ENCODE measurements at regions not wholly inside any gene's neighbourhood (a gene's known extent, or its start where the extent isn't known, plus 50 kb on each side); places are given as distances from the start of the nearest gene placed in this dataset.

DNA sequence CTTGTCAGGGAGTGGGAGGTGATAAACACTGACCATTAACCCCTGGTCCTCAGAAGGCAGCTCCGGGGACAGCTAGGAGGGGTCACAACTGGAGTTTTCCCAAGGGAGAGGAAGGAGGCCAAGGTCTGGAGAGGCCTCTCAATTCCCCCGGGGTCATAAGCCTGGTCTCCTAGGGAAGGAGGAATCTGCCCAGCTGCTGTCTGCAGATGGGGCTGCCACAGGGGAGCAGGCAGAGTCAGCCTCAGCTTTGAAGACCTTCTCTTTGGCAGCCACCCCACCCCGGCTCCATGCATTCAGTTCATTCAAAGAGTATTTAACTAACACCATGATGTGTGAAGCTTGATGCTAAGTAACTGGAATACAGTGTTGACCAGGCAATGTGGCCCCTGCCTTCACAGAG is 74.6 kb upstream of the HSPA9 start:
- Mint-ChIP-seq H3K4me1 (peaks cover 38% of the 10 kb centered on the region), H3K9me3 (no peaks in the 10 kb centered on the region), H3K36me3 (no peaks in the 10 kb centered on the region), H3K27ac (peak overlapping the region; percentile 15; the same call in 1 of the 2 replicates), H3K4me3 (no peak overlapping the region), H3K27me3 (ENCODE audit: low read depth) (no peaks in the 10 kb centered on the region)
- CTCF ChIA-PET = interaction anchor here (0.7 to 2.7 kb wide), 14 partner anchors 10 to 601 kb away, joined by 3 to 14 read pairs (median 4); no protein-coding TSS in a partner anchor
- POLR2A ChIA-PET = interaction anchor here (0.5 to 1.1 kb wide), 3 partner anchors 73 to 688 kb away, joined by 3 to 5 read pairs (median 4); no protein-coding TSS in a partner anchor
- TF ChIP-seq, protein P1, sequence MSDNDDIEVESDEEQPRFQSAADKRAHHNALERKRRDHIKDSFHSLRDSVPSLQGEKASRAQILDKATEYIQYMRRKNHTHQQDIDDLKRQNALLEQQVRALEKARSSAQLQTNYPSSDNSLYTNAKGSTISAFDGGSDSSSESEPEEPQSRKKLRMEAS (CRISPR knock-in tag; IDR thresholded peaks at IDR 0.05) = no peak
- TF ChIP-seq, protein P2, sequence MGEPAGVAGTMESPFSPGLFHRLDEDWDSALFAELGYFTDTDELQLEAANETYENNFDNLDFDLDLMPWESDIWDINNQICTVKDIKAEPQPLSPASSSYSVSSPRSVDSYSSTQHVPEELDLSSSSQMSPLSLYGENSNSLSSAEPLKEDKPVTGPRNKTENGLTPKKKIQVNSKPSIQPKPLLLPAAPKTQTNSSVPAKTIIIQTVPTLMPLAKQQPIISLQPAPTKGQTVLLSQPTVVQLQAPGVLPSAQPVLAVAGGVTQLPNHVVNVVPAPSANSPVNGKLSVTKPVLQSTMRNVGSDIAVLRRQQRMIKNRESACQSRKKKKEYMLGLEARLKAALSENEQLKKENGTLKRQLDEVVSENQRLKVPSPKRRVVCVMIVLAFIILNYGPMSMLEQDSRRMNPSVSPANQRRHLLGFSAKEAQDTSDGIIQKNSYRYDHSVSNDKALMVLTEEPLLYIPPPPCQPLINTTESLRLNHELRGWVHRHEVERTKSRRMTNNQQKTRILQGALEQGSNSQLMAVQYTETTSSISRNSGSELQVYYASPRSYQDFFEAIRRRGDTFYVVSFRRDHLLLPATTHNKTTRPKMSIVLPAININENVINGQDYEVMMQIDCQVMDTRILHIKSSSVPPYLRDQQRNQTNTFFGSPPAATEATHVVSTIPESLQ (CRISPR knock-in tag; IDR thresholded peaks at IDR 0.05) = no peak
- TF ChIP-seq ZNF423 (CRISPR knock-in tag; IDR thresholded peaks at IDR 0.05) (no peak), SMAD4 (CRISPR knock-in tag; IDR thresholded peaks at IDR 0.05) (no peak), ZNF219 (CRISPR knock-in tag; IDR thresholded peaks at IDR 0.05; ENCODE audit: borderline replicate concordance) (no peak), NR1H2 (CRISPR knock-in tag; IDR thresholded peaks at IDR 0.05) (no peak), TCF7 (CRISPR knock-in tag; IDR thresholded peaks at IDR 0.05; ENCODE audit: low read depth) (no peak)
- TF ChIP-seq, protein P3, sequence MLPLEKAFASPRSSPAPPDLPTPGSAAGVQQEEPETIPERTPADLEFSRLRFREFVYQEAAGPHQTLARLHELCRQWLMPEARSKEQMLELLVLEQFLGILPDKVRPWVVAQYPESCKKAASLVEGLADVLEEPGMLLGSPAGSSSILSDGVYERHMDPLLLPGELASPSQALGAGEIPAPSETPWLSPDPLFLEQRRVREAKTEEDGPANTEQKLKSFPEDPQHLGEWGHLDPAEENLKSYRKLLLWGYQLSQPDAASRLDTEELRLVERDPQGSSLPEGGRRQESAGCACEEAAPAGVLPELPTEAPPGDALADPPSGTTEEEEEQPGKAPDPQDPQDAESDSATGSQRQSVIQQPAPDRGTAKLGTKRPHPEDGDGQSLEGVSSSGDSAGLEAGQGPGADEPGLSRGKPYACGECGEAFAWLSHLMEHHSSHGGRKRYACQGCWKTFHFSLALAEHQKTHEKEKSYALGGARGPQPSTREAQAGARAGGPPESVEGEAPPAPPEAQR (CRISPR knock-in tag; IDR thresholded peaks at IDR 0.05) = no peak
- ATAC-seq (peak; percentile 19), DNase-seq (ENCODE audit: low spot score) (no peak)

DNA sequence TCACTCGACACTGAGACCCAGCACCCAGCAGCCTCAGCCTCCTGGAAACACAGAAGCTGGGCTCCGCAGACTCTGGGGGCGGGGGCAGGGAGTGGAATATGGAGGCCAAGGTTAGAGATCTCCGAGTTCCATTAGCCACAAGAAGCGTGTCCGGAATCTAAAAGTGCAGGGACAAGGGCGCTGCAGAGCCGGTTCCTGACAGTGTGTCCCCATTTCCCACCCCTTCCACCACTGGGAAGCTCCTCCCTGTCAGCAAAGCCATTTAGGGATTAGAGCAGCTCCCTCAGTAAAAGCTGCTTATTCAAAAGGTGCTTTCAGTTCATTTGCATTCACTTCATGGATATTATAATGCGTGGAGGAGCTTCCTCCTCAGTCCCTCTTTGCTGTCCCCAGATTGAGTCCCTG is 74.1 kb upstream of the HSPA9 start:
- Mint-ChIP-seq H3K4me3 (no peak overlapping the region), H3K27me3 (ENCODE audit: low read depth) (no peaks in the 10 kb centered on the region), H3K4me1 (peaks cover 36% of the 10 kb centered on the region), H3K27ac (no peak overlapping the region), H3K9me3 (no peaks in the 10 kb centered on the region), H3K36me3 (no peaks in the 10 kb centered on the region)
- DNase-seq (ENCODE audit: low spot score) (no peak), ATAC-seq (peak; percentile 53)
- POLR2A ChIA-PET = interaction anchor here (0.5 kb wide), 1 partner anchor 644 kb away, joined by 3 read pairs; no protein-coding TSS in a partner anchor
- CTCF ChIA-PET = interaction anchor here (0.7 to 2.7 kb wide), 14 partner anchors 9 to 602 kb away, joined by 3 to 14 read pairs (median 4); no protein-coding TSS in a partner anchor
- TF ChIP-seq SMAD4 (CRISPR knock-in tag; IDR thresholded peaks at IDR 0.05) (no peak), FOXJ3 (CRISPR knock-in tag; IDR thresholded peaks at IDR 0.05; ENCODE audit: borderline replicate concordance) (no peak), NFYB (CRISPR knock-in tag; conservative IDR thresholded peaks at IDR 0.05; ENCODE audit: low read depth) (no peak), GABPB1 (CRISPR knock-in tag; IDR thresholded peaks at IDR 0.05) (no peak), SMAD3 (CRISPR knock-in tag; IDR thresholded peaks at IDR 0.05; ENCODE audit: borderline replicate concordance) (no peak), TEAD4 (CRISPR knock-in tag; IDR thresholded peaks at IDR 0.05) (no peak), NR3C1 (CRISPR knock-in tag; conservative IDR thresholded peaks at IDR 0.05; ENCODE audit: low read depth) (no peak), ZNF423 (CRISPR knock-in tag; IDR thresholded peaks at IDR 0.05) (no peak), ZNF317 (CRISPR knock-in tag; IDR thresholded peaks at IDR 0.05; ENCODE audit: borderline replicate concordance, low read depth) (no peak), ZNF121 (CRISPR knock-in tag; IDR thresholded peaks at IDR 0.05) (no peak)
- TF ChIP-seq, protein P2 (CRISPR knock-in tag; IDR thresholded peaks at IDR 0.05) = no peak
- TF ChIP-seq, protein P1 (CRISPR knock-in tag; IDR thresholded peaks at IDR 0.05) = no peak
- TF ChIP-seq, protein P3 (CRISPR knock-in tag; IDR thresholded peaks at IDR 0.05) = no peak
- TF ChIP-seq, protein P4, sequence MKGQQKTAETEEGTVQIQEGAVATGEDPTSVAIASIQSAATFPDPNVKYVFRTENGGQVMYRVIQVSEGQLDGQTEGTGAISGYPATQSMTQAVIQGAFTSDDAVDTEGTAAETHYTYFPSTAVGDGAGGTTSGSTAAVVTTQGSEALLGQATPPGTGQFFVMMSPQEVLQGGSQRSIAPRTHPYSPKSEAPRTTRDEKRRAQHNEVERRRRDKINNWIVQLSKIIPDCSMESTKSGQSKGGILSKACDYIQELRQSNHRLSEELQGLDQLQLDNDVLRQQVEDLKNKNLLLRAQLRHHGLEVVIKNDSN (CRISPR knock-in tag; IDR thresholded peaks at IDR 0.05) = no peak
- TF ChIP-seq, protein P5, sequence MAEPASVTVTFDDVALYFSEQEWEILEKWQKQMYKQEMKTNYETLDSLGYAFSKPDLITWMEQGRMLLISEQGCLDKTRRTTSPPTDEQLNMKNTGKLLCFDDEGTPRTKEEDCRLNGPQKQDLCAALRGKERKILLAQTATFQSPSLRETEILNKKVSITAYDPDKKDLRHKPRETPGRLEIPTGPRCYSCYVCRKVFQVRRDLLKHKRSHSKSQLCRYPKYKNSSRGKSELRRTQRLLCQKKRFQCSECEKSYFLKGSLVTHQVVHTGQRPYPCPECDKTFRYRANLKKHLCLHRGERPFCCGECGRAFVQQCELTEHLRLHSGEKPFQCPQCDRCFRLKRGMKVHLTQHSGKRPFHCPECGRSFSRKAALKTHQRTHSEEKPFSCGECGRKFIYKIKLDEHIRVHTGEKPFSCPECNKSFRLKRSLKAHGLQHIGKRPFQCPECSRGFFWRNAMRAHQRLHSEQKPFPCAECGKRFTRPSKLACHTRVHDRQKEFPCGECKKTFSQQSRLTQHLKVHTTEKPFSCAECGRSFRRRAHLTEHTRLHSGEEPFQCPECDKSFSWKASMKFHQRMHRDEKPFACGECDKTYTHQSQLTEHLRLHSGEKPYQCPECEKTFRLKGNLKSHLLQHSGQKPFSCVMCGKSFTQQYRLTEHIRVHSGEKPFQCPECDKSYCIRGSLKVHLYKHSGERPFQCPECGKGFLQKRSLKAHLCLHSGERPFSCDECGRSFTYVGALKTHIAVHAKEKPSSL (CRISPR knock-in tag; conservative IDR thresholded peaks at IDR 0.05) = no peak
- TF ChIP-seq, protein P6, sequence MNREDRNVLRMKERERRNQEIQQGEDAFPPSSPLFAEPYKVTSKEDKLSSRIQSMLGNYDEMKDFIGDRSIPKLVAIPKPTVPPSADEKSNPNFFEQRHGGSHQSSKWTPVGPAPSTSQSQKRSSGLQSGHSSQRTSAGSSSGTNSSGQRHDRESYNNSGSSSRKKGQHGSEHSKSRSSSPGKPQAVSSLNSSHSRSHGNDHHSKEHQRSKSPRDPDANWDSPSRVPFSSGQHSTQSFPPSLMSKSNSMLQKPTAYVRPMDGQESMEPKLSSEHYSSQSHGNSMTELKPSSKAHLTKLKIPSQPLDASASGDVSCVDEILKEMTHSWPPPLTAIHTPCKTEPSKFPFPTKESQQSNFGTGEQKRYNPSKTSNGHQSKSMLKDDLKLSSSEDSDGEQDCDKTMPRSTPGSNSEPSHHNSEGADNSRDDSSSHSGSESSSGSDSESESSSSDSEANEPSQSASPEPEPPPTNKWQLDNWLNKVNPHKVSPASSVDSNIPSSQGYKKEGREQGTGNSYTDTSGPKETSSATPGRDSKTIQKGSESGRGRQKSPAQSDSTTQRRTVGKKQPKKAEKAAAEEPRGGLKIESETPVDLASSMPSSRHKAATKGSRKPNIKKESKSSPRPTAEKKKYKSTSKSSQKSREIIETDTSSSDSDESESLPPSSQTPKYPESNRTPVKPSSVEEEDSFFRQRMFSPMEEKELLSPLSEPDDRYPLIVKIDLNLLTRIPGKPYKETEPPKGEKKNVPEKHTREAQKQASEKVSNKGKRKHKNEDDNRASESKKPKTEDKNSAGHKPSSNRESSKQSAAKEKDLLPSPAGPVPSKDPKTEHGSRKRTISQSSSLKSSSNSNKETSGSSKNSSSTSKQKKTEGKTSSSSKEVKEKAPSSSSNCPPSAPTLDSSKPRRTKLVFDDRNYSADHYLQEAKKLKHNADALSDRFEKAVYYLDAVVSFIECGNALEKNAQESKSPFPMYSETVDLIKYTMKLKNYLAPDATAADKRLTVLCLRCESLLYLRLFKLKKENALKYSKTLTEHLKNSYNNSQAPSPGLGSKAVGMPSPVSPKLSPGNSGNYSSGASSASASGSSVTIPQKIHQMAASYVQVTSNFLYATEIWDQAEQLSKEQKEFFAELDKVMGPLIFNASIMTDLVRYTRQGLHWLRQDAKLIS (CRISPR knock-in tag; IDR thresholded peaks at IDR 0.05; ENCODE audit: borderline replicate concordance) = no peak
